ELF-1 (cell line): ENCODE measurements at regions not wholly inside any gene's neighbourhood (a gene's known extent, or its start where the extent isn't known, plus 50 kb on each side); places are given as distances from the start of the nearest gene placed in this dataset.
"Not testable (repeated sequence)": the region's sequence is repeated elsewhere in the genome, so short reads cannot be mapped to it uniquely, and the experiment has no call there.

Experiments used
- DNase-seq: peaks from one replicate; pipeline ENCODE4 v3.0.0-alpha.2; 2016; ENCODE audit warnings: low read depth, low spot score

- DNase-seq: no peak
Measured at GRCh38 chr10:25858076-25858475, 76.0 kb upstream of the MYO3A start.

- no peak for DNase-seq
Measured at GRCh38 chr10:25865267-25865666, 68.8 kb upstream of the MYO3A start.

GRCh38 chr10:25867321-25867720, 66.7 kb upstream of the MYO3A start:
- DNase-seq: no peak

GRCh38 chr10:25869067-25869591, 64.9 kb upstream of the MYO3A start:
- no peak for DNase-seq

- DNase-seq: no peak
Measured at GRCh38 chr10:25869609-25870008, 64.4 kb upstream of the MYO3A start.

- DNase-seq: not testable (repeated sequence)
Measured at GRCh38 chr10:25874402-25874801, 59.6 kb upstream of the MYO3A start.

GRCh38 chr10:25875556-25876165, 58.4 kb upstream of the MYO3A start:
- DNase-seq: peak; percentile 72

GRCh38 chr10:25877296-25877695, 56.7 kb upstream of the MYO3A start:
- DNase-seq: no peak
